ENCODE measurements at regions not wholly inside any gene's neighbourhood (a gene's known extent, or its start where the extent isn't known, plus 50 kb on each side); places are given as distances from the start of the nearest gene placed in this dataset.
A peak's percentile ranks its signal among the peaks of the same experiment; 100 is the strongest.

DNA sequence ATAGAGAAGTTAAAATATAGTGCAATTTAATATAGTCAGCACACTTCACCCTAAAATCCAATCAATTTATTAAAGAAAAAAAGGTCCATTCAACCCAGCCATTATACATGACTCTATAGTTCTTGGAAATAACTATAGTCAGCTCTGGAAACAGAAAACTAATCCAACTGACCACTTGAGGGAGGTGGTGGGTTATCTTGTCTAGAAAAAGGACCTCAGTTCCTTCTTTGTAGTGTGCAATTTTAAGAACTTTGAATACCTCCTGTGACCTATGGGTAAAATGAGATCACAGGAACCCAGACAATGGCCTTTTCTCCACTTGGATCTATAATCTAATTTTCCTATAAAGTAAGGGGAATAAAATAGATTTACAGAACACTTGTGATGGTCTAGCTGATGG, 163.6 kb upstream of the CENPW start:
- no peak overlapping the region for H3K9ac ChIP-seq (ENCODE audit: low read depth in 1 of 2, low read length in 2 of 2)
- no peaks in the 10 kb centered on the region for H3K9me3 ChIP-seq (ENCODE audit: control insufficient read depth in 4 of 4, low read length in 3 of 4)
- no peak overlapping the region for H3K27ac ChIP-seq (ENCODE audit: low read depth in 1 of 2, low read length in 2 of 2)
- H3K4me3 ChIP-seq (ENCODE audit: low read depth in 1 of 3, low read length in 3 of 3), result no peak overlapping the region
- no peak for DNase-seq (ENCODE audit: low spot score)
- H3K36me3 ChIP-seq (ENCODE audit: control insufficient read depth in 4 of 4, insufficient read depth in 3 of 4, low read depth in 1 of 4, low read length in 3 of 4), result no peaks in the 10 kb centered on the region
- no peaks in the 10 kb centered on the region for H3K4me1 ChIP-seq (ENCODE audit: control insufficient read depth in 4 of 4, insufficient read depth in 4 of 4, low read length in 3 of 4)
- H3K27me3 ChIP-seq (ENCODE audit: control insufficient read depth in 4 of 4, insufficient read depth in 4 of 4, low read length in 3 of 4), result no peaks in the 10 kb centered on the region
- TF ChIP-seq RAD21 (IDR thresholded peaks at IDR 0.05), result peak; percentile 30 to 36
- TF ChIP-seq, protein P1, sequence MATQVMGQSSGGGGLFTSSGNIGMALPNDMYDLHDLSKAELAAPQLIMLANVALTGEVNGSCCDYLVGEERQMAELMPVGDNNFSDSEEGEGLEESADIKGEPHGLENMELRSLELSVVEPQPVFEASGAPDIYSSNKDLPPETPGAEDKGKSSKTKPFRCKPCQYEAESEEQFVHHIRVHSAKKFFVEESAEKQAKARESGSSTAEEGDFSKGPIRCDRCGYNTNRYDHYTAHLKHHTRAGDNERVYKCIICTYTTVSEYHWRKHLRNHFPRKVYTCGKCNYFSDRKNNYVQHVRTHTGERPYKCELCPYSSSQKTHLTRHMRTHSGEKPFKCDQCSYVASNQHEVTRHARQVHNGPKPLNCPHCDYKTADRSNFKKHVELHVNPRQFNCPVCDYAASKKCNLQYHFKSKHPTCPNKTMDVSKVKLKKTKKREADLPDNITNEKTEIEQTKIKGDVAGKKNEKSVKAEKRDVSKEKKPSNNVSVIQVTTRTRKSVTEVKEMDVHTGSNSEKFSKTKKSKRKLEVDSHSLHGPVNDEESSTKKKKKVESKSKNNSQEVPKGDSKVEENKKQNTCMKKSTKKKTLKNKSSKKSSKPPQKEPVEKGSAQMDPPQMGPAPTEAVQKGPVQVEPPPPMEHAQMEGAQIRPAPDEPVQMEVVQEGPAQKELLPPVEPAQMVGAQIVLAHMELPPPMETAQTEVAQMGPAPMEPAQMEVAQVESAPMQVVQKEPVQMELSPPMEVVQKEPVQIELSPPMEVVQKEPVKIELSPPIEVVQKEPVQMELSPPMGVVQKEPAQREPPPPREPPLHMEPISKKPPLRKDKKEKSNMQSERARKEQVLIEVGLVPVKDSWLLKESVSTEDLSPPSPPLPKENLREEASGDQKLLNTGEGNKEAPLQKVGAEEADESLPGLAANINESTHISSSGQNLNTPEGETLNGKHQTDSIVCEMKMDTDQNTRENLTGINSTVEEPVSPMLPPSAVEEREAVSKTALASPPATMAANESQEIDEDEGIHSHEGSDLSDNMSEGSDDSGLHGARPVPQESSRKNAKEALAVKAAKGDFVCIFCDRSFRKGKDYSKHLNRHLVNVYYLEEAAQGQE (IDR thresholded peaks at IDR 0.05), result no peak

- H3K4me1 ChIP-seq (ENCODE audit: control insufficient read depth in 4 of 4, insufficient read depth in 4 of 4, low read length in 3 of 4), result peaks cover 0 to 7% (median 2%) of the 10 kb centered on the region in 4 donors
- H3K27me3 ChIP-seq (ENCODE audit: control insufficient read depth in 4 of 4, insufficient read depth in 4 of 4, low read length in 3 of 4), result no peaks in the 10 kb centered on the region
- H3K9me3 ChIP-seq (ENCODE audit: control insufficient read depth in 4 of 4, low read length in 3 of 4), result no peaks in the 10 kb centered on the region
- H3K36me3 ChIP-seq (ENCODE audit: control insufficient read depth in 4 of 4, insufficient read depth in 3 of 4, low read depth in 1 of 4, low read length in 3 of 4), result peaks cover 0 to 3% (median 1%) of the 10 kb centered on the region in 4 donors
- H3K4me3 ChIP-seq (ENCODE audit: low read depth in 1 of 3, low read length in 3 of 3), result no peak overlapping the region
- no peak for TF ChIP-seq EGR1 (IDR thresholded peaks at IDR 0.05; ENCODE audit: low read depth in 2 of 2)
- TF ChIP-seq TAF1 (conservative IDR thresholded peaks at IDR 0.05), result no peak
- no peak for TF ChIP-seq HNF4G (IDR thresholded peaks at IDR 0.05)
- TF ChIP-seq, protein P1 (IDR thresholded peaks at IDR 0.05), result no peak
- no peak for TF ChIP-seq HNF4A (conservative IDR thresholded peaks at IDR 0.05)
- TF ChIP-seq JUND (IDR thresholded peaks at IDR 0.05), result no peak
- TF ChIP-seq MAX (IDR thresholded peaks at IDR 0.05), result no peak
- TF ChIP-seq, protein P2, sequence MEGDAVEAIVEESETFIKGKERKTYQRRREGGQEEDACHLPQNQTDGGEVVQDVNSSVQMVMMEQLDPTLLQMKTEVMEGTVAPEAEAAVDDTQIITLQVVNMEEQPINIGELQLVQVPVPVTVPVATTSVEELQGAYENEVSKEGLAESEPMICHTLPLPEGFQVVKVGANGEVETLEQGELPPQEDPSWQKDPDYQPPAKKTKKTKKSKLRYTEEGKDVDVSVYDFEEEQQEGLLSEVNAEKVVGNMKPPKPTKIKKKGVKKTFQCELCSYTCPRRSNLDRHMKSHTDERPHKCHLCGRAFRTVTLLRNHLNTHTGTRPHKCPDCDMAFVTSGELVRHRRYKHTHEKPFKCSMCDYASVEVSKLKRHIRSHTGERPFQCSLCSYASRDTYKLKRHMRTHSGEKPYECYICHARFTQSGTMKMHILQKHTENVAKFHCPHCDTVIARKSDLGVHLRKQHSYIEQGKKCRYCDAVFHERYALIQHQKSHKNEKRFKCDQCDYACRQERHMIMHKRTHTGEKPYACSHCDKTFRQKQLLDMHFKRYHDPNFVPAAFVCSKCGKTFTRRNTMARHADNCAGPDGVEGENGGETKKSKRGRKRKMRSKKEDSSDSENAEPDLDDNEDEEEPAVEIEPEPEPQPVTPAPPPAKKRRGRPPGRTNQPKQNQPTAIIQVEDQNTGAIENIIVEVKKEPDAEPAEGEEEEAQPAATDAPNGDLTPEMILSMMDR (IDR thresholded peaks at IDR 0.05; ENCODE audit: low read depth, low read length, missing input control), result no peak
- no peak for TF ChIP-seq FOXA1 (IDR thresholded peaks at IDR 0.05)
- TF ChIP-seq ZBTB33 (IDR thresholded peaks at IDR 0.05), result no peak
- no peak for TF ChIP-seq GABPA (IDR thresholded peaks at IDR 0.05 in 1 of 2, conservative IDR thresholded peaks at IDR 0.05 in 1 of 2)
- 91% methylated on average over 4 of the region's 4 CpGs for WGBS
- H3K9ac ChIP-seq (ENCODE audit: low read depth in 1 of 2, low read length in 2 of 2), result no peak overlapping the region
- no peak overlapping the region for H3K27ac ChIP-seq (ENCODE audit: low read depth in 1 of 2, low read length in 2 of 2)
- no peak for DNase-seq (ENCODE audit: low spot score)
These were observed 159.3 kb upstream of the CENPW start for GRCh38 chr6:126180585-126180984.
